ENCODE measurements at regions not wholly inside any gene's neighbourhood (a gene's known extent, or its start where the extent isn't known, plus 50 kb on each side); places are given as distances from the start of the nearest gene placed in this dataset.
"Not testable (repeated sequence)": the region's sequence is repeated elsewhere in the genome, so short reads cannot be mapped to it uniquely, and the experiment has no call there.

GRCh38 chr3:112755845-112756613 lies 90.6 kb downstream of the CD200R1L start:
- no peak for DNase-seq (ENCODE audit: low read depth)
- H3K4me3 ChIP-seq (ENCODE audit: low read depth, low read length): no peak overlapping the region
- no peak for TF ChIP-seq CTCF (IDR thresholded peaks at IDR 0.05; ENCODE audit: control insufficient read depth, extremely low read depth, insufficient read depth)

- DNase-seq (ENCODE audit: low read depth); H3K4me3 ChIP-seq (ENCODE audit: low read depth, low read length): not testable (repeated sequence)
Observed at GRCh38 chr3:112755046-112755445, 91.6 kb downstream of the CD200R1L start.

- no peak overlapping the region for H3K4me3 ChIP-seq (ENCODE audit: low read depth, low read length)
- DNase-seq (ENCODE audit: low read depth): no peak
- TF ChIP-seq CTCF (IDR thresholded peaks at IDR 0.05; ENCODE audit: control insufficient read depth, extremely low read depth, insufficient read depth): no peak
Observed at GRCh38 chr3:112751564-112752512, 94.8 kb downstream of the CD200R1L start.

- no peak overlapping the region for H3K4me3 ChIP-seq (ENCODE audit: low read depth, low read length)
- no peak for TF ChIP-seq CTCF (IDR thresholded peaks at IDR 0.05; ENCODE audit: control insufficient read depth, extremely low read depth, insufficient read depth)
- DNase-seq (ENCODE audit: low read depth): no peak
Observed at GRCh38 chr3:112751061-112751460, 95.6 kb downstream of the CD200R1L start.

- TF ChIP-seq CTCF (IDR thresholded peaks at IDR 0.05; ENCODE audit: control insufficient read depth, extremely low read depth, insufficient read depth): no peak
- no peak for DNase-seq (ENCODE audit: low read depth)
- no peak overlapping the region for H3K4me3 ChIP-seq (ENCODE audit: low read depth, low read length)
Observed at GRCh38 chr3:112747624-112748023, 99.0 kb downstream of the CD200R1L start.

GRCh38 chr3:112746675-112747280 lies 99.9 kb downstream of the CD200R1L start:
- H3K4me3 ChIP-seq (ENCODE audit: low read depth, low read length): no peak overlapping the region
- TF ChIP-seq CTCF (IDR thresholded peaks at IDR 0.05; ENCODE audit: control insufficient read depth, extremely low read depth, insufficient read depth): no peak
- DNase-seq (ENCODE audit: low read depth): no peak
